NCI-H2107 treated with DMSO at 0.1 percent for 48 hours (cell line): ENCODE measurements at regions not wholly inside any gene's neighbourhood (a gene's known extent, or its start where the extent isn't known, plus 50 kb on each side); places are given as distances from the start of the nearest gene placed in this dataset.

Experiments used
- DNase-seq: peaks from one replicate; lab custom pipeline; 2025; ENCODE audit not compliant: unreplicated experiment; lab: John Stamatoyannopoulos, UW

GRCh38 chr11:28657378-28658030 lies 549.3 kb downstream of the METTL15 start:
- DNase-seq = no peak

GRCh38 chr11:28654191-28654590 lies 546.0 kb downstream of the METTL15 start:
- DNase-seq = no peak

GRCh38 chr11:28649922-28650321 lies 541.7 kb downstream of the METTL15 start:
- no peak for DNase-seq

GRCh38 chr11:28636566-28636965 lies 528.4 kb downstream of the METTL15 start:
- DNase-seq = no peak

GRCh38 chr11:28636033-28636432 lies 527.8 kb downstream of the METTL15 start:
- DNase-seq = no peak

- no peak for DNase-seq
Observed at GRCh38 chr11:28632338-28632737, 524.1 kb downstream of the METTL15 start.

- DNase-seq = no peak
Observed at GRCh38 chr11:28631148-28631547, 523.0 kb downstream of the METTL15 start.

GRCh38 chr11:28629235-28629634 lies 521.0 kb downstream of the METTL15 start:
- no peak for DNase-seq

- DNase-seq = no peak
Observed at GRCh38 chr11:28628412-28628811, 520.2 kb downstream of the METTL15 start.

- DNase-seq = peak; percentile 23
Observed at GRCh38 chr11:28627690-28628255, 519.6 kb downstream of the METTL15 start.

- no peak for DNase-seq
Observed at GRCh38 chr11:28625532-28625931, 517.3 kb downstream of the METTL15 start.

- peak; percentile 6 for DNase-seq
Observed at GRCh38 chr11:28621753-28622152, 513.6 kb downstream of the METTL15 start.

- DNase-seq = no peak
Observed at GRCh38 chr11:28619846-28620540, 511.8 kb downstream of the METTL15 start.

GRCh38 chr11:28618416-28618815 lies 510.2 kb downstream of the METTL15 start:
- no peak for DNase-seq

GRCh38 chr11:28616160-28616965 lies 508.2 kb downstream of the METTL15 start:
- DNase-seq = no peak

GRCh38 chr11:28615542-28615941 lies 507.4 kb downstream of the METTL15 start:
- DNase-seq = no peak

- DNase-seq = no peak
Observed at GRCh38 chr11:28606930-28607329, 498.7 kb downstream of the METTL15 start.

GRCh38 chr11:28599656-28600055 lies 491.5 kb downstream of the METTL15 start:
- DNase-seq = no peak

GRCh38 chr11:28598531-28598930 lies 490.3 kb downstream of the METTL15 start:
- DNase-seq = no peak

- DNase-seq = no peak
Observed at GRCh38 chr11:28596816-28597215, 488.6 kb downstream of the METTL15 start.

- DNase-seq = no peak
Observed at GRCh38 chr11:28592141-28592540, 484.0 kb downstream of the METTL15 start.

GRCh38 chr11:28584992-28585391 lies 476.8 kb downstream of the METTL15 start:
- no peak for DNase-seq
